ENCODE measurements at regions not wholly inside any gene's neighbourhood (a gene's known extent, or its start where the extent isn't known, plus 50 kb on each side); places are given as distances from the start of the nearest gene placed in this dataset.

DNA sequence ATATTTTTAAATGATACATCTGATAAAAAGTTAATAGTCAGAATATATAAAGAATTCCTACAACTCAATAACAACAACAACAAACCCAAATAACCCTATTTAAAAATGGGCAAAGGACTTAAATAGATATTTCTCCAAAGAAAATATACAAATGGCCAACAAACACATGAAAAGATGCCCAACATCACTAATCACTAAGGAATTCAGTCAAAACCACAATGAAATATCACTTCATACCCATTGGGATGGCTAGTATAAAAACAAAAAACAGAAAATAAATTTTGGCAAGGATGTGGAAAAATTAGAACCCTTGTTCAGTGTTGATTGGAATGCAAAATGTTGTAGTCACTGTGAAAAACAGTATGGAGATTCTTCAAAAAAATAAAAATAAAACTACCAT, 184.8 kb upstream of the RAB4A start:
- Histone ChIP-seq H3K27me3 (no peaks in the 10 kb centered on the region), H3K4me1 (no peaks in the 10 kb centered on the region), H3K4me3 (no peak overlapping the region), H3K27ac (no peak overlapping the region), H3K9me3 (peaks cover 11% of the 10 kb centered on the region), H3K36me3 (no peaks in the 10 kb centered on the region)
- DNase-seq (no peak), ATAC-seq (no peak)
- intact Hi-C loops (cut with DNase I) = no loop called here
- TF ChIP-seq, protein P1, sequence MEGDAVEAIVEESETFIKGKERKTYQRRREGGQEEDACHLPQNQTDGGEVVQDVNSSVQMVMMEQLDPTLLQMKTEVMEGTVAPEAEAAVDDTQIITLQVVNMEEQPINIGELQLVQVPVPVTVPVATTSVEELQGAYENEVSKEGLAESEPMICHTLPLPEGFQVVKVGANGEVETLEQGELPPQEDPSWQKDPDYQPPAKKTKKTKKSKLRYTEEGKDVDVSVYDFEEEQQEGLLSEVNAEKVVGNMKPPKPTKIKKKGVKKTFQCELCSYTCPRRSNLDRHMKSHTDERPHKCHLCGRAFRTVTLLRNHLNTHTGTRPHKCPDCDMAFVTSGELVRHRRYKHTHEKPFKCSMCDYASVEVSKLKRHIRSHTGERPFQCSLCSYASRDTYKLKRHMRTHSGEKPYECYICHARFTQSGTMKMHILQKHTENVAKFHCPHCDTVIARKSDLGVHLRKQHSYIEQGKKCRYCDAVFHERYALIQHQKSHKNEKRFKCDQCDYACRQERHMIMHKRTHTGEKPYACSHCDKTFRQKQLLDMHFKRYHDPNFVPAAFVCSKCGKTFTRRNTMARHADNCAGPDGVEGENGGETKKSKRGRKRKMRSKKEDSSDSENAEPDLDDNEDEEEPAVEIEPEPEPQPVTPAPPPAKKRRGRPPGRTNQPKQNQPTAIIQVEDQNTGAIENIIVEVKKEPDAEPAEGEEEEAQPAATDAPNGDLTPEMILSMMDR (IDR thresholded peaks at IDR 0.05) = no peak

DNA sequence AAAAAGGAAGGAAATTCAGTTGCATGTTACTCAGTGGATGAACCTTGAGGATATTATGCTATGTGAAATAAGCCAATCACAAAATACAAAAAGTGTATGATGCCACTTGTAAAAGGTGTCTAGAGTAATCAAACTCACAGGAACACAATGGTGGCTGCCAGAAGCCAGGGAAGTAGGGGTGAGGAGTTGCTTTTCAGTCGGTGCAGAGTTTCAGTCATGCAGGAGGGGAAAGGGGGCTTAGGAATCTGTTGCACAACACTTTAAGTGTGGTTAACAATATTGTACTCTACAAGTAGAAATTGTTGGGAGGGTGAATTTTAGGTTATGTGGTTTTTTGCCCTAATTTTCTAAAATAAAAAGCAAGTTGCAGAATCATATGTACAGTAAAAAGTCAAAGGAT, 184.2 kb upstream of the RAB4A start:
- ATAC-seq = no peak
- Histone ChIP-seq H3K27ac (no peak overlapping the region), H3K4me1 (no peaks in the 10 kb centered on the region), H3K27me3 (no peaks in the 10 kb centered on the region), H3K4me3 (no peak overlapping the region), H3K9me3 (peaks cover 11% of the 10 kb centered on the region), H3K36me3 (no peaks in the 10 kb centered on the region)
- TF ChIP-seq, protein P1 (IDR thresholded peaks at IDR 0.05) = no peak
- DNase-seq = no peak
- intact Hi-C loops (cut with DNase I) = no loop called here

DNA sequence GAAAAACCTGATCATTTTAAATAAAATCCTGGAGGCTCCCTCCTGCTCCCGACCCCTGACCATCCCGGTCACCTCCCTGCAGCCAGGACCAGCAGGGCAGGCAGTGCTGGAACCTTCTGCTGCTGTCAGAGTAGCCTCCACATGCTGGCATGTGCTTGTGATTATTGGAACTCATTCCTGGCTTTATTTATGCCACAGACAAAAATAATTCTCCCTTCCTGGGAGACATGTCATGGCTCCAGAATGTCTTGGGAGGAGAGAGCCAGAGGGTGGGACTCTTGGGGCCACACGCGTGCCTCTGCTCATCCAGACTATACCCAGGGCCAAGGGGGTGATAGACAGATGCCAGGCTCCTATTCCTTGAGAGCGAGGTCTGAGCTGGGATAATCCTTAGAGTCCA, 183.6 kb upstream of the RAB4A start:
- no peaks in the 10 kb centered on the region for H3K27me3 ChIP-seq
- no peaks in the 10 kb centered on the region for H3K36me3 ChIP-seq
- H3K4me3 ChIP-seq = no peak overlapping the region
- peaks cover 1% of the 10 kb centered on the region for H3K4me1 ChIP-seq
- peaks cover 5% of the 10 kb centered on the region for H3K9me3 ChIP-seq
- ATAC-seq (no peak), DNase-seq (no peak)
- TF ChIP-seq, protein P1 (IDR thresholded peaks at IDR 0.05) = no peak
- intact Hi-C loops (cut with DNase I) = no loop called here
- H3K27ac ChIP-seq = no peak overlapping the region

DNA sequence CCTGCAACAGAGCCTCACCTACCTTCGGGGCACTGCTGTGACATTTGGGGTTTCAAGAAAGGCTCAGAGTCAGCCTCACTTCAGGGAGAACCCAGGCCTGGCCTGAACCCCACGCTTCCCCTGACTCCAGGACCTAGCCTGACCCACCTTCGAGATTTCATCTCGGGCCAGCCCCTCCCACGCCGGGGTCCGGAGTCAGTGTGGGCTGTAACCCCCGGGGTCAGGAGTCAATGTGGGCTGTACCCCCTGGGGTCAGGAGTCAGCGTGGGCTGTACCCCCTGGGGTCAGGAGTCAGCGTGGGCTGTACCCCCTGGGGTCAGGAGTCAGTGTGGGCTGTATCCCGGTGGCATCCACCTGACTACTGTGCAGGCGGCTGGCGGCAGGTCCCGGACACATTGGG, 183.0 kb upstream of the RAB4A start:
- Histone ChIP-seq H3K4me1 (peaks cover 7% of the 10 kb centered on the region), H3K27ac (no peak overlapping the region), H3K9me3 (no peaks in the 10 kb centered on the region), H3K36me3 (no peaks in the 10 kb centered on the region), H3K4me3 (no peak overlapping the region), H3K27me3 (no peaks in the 10 kb centered on the region)
- TF ChIP-seq, protein P1 (IDR thresholded peaks at IDR 0.05) = no peak
- ATAC-seq (no peak), DNase-seq (no peak)
- intact Hi-C loops (cut with DNase I) = no loop called here

DNA sequence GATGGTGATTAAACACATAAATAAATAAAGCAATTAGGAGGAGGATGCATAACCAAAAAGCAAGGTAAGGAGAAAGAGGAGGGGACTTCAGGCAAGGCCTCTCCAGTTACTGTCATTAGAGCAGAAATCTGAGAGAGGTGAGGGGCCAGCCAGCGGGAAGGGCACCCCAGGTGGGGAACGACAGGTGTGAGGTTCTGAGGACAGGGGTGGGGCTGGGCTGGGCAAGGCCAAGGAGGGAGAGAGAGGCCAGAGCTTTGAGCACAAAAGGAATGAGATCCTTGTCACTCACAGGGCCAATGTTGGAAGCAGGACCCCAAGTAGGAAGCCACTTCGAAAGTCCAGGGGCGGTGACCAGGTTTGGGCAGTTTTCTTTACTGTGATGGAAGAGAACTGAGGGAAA, 182.2 kb upstream of the RAB4A start:
- Histone ChIP-seq H3K4me3 (no peak overlapping the region), H3K36me3 (no peaks in the 10 kb centered on the region), H3K4me1 (peaks cover 9% of the 10 kb centered on the region), H3K27ac (no peak overlapping the region), H3K9me3 (no peaks in the 10 kb centered on the region), H3K27me3 (no peaks in the 10 kb centered on the region)
- TF ChIP-seq, protein P1 (IDR thresholded peaks at IDR 0.05) = no peak
- ATAC-seq (no peak), DNase-seq (no peak)
- intact Hi-C loops (cut with DNase I) = no loop called here

DNA sequence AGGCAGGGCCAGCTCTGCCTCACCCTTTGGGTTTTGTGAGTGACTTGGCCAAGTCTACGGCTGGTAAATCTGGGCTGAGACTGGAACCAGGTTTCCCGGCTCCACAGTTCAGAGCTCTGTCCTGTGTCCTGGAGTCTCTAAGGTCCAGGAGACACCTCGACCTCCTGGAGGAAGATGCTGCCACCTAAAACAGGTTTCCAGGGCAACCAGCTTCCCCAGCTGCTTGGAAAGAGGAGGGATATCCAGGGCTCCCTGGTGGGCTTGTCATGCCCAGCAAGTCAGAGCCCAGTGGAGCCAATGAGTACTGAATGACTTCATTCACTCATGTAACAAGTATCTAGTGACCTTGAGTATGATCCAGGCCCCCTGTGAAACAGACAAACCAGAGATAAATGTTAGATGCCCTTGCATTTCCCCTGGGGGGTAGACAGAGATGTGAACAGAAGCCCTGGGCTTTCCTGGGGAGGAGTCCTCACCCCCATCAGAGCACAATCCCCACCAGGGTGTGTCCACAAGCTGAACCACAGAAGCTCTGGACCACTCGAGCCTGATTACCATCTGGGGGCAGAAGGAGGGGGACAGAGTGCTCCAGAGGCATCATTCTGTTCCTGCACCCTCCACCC, 181.2 kb upstream of the RAB4A start:
- Histone ChIP-seq H3K27ac (no peak overlapping the region), H3K9me3 (no peaks in the 10 kb centered on the region), H3K4me1 (peaks cover 17% of the 10 kb centered on the region), H3K36me3 (no peaks in the 10 kb centered on the region), H3K27me3 (no peaks in the 10 kb centered on the region), H3K4me3 (no peak overlapping the region)
- no peak for DNase-seq
- intact Hi-C loops (cut with DNase I) = no loop called here
- TF ChIP-seq, protein P1 (IDR thresholded peaks at IDR 0.05) = no peak
- ATAC-seq = no peak

All from upper lobe of right lung (tissue), 1 donor.